Thyroid gland (tissue), 4 donors: ENCODE measurements at regions not wholly inside any gene's neighbourhood (a gene's known extent, or its start where the extent isn't known, plus 50 kb on each side); places are given as distances from the start of the nearest gene placed in this dataset.

ENCODE experiments used
- CTCF ChIP-seq, 6 experiments: fragments of 200-600 bp in 3 of 6; fragments of 450-650 bp in 3 of 6; sonication (generic) in 3 of 6; IDR thresholded peaks; one replicate each; pipeline ENCODE4 v1.5.1; 2016 to 2019; ENCODE audit warnings: antibody characterized with exemption in 6 of 6, mild to moderate bottlenecking in 2 of 6, inconsistent platforms in 1 of 6, moderate library complexity in 1 of 6
- POLR2A ChIP-seq, 2 donors: fragments of 450-650 bp; IDR thresholded peaks; one replicate each; pipeline ENCODE4 v1.6.1; 2017; ENCODE audit warnings: antibody characterized with exemption in 2 of 2, mild to moderate bottlenecking in 2 of 2, moderate library complexity in 1 of 2

DNA sequence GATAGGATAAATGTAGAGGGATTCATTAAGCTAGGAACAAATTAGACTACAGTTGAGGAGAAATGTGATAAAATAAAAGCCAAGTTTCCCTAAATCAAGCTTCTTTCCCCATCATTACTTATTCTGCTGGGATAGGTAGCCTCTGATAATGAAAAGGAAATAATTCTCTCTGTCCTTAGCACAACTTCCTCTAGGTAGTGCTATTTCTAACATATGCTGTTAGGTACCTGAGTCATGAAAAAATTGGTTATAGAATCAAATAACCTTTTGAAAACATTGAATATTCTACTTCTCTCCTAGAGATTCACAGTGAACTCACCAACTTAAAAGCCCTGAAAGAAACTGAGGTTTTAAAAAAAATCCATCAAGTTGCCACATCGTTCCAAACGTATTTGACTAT is 1793.1 kb downstream of the EFNA5 start:
- TF ChIP-seq CTCF (IDR thresholded peaks at IDR 0.05) = no peak
- no peak for TF ChIP-seq POLR2A (IDR thresholded peaks at IDR 0.05)
